ENCODE measurements at regions not wholly inside any gene's neighbourhood (a gene's known extent, or its start where the extent isn't known, plus 50 kb on each side); places are given as distances from the start of the nearest gene placed in this dataset.

GRCh38 chr3:69435274-69436265, 49.7 kb upstream of the FRMD4B start:
- TF ChIP-seq REST (IDR thresholded peaks at IDR 0.05; ENCODE audit: insufficient read depth in 1 of 2, low read depth in 2 of 2, low read length in 2 of 2) (no peak), FOXP2 (optimal IDR thresholded peaks at IDR 0.05; ENCODE audit: borderline replicate concordance, extremely low read depth, extremely low read length, insufficient read depth) (no peak), POLR2AphosphoS5 (IDR thresholded peaks at IDR 0.05; ENCODE audit: low read depth, low read length) (no peak), SIN3A (IDR thresholded peaks at IDR 0.05; ENCODE audit: borderline replicate concordance, insufficient read depth, low read length) (no peak), TAF1 (IDR thresholded peaks at IDR 0.05; ENCODE audit: borderline replicate concordance, insufficient read depth, low read length) (no peak)

Measured in PFSK-1 (cell line).